ENCODE measurements at regions not wholly inside any gene's neighbourhood (a gene's known extent, or its start where the extent isn't known, plus 50 kb on each side); places are given as distances from the start of the nearest gene placed in this dataset.

- no peak overlapping the region for H3K4me3 ChIP-seq (ENCODE audit: low read depth, low read length)
- TF ChIP-seq POLR2A (IDR thresholded peaks at IDR 0.05; ENCODE audit: extremely low read depth, insufficient read length) = no peak
- TF ChIP-seq CTCF (IDR thresholded peaks at IDR 0.05; ENCODE audit: low read depth, low read length) = no peak
- TF ChIP-seq, protein P1, sequence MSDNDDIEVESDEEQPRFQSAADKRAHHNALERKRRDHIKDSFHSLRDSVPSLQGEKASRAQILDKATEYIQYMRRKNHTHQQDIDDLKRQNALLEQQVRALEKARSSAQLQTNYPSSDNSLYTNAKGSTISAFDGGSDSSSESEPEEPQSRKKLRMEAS (IDR thresholded peaks at IDR 0.05; ENCODE audit: low read depth, low read length) = no peak
- TF ChIP-seq MYC (IDR thresholded peaks at IDR 0.05; ENCODE audit: low read depth, low read length) = no peak
- DNase-seq (ENCODE audit: low read depth) = no peak
These were observed 1091.1 kb upstream of the GJE1 start for GRCh38 chr6:141041596-141042087.

DNA sequence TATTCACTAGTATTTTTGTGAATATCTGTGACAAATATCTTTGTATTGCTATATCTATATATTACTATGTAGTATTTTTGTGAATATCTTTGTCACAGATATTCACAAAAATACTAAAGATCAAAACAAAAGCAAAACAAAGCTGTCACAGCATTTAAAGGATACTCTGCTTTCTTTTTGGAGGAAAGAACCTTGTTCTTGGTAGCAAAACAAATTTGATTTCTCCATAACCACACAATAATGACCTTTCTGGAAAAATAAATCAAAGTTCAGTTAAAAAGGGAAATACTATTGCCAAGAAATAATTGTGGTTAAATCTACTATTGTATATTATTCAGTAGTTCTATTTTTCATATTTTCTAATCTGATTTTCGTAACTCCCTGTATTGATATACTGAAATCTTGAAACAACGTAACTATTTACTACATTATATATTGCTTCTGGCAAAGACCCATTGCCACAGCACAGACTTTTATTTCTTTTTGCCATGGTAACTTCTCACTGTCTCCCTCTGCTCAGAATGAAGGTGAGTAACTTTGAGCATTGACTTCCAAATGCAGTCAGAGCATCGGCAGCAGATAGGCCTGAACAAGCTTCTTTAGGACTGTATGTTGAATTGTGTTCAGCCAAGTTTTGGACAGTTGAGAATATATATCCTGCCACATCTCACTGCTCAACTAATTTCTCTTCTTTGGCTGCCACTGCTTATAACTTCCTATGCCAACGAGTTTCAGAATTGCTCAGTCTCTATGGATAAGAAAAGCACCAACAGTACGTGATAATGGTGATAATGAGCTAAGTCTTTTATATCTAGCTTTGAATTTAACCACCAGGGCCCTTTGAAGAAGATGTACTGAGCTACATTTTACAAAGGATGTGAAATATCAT, 1097.2 kb upstream of the GJE1 start:
- no peak for TF ChIP-seq POLR2A (IDR thresholded peaks at IDR 0.05; ENCODE audit: extremely low read depth, insufficient read length)
- no peak for TF ChIP-seq MYC (IDR thresholded peaks at IDR 0.05; ENCODE audit: low read depth, low read length)
- TF ChIP-seq CTCF (IDR thresholded peaks at IDR 0.05; ENCODE audit: low read depth, low read length) = no peak
- TF ChIP-seq, protein P1 (IDR thresholded peaks at IDR 0.05; ENCODE audit: low read depth, low read length) = no peak
- H3K4me3 ChIP-seq (ENCODE audit: low read depth, low read length) = no peak overlapping the region
- no peak for DNase-seq (ENCODE audit: low read depth)

GRCh38 chr6:141033101-141033500, 1099.6 kb upstream of the GJE1 start:
- TF ChIP-seq, protein P1 (IDR thresholded peaks at IDR 0.05; ENCODE audit: low read depth, low read length) = no peak
- TF ChIP-seq CTCF (IDR thresholded peaks at IDR 0.05; ENCODE audit: low read depth, low read length) (no peak), MYC (IDR thresholded peaks at IDR 0.05; ENCODE audit: low read depth, low read length) (no peak), POLR2A (IDR thresholded peaks at IDR 0.05; ENCODE audit: extremely low read depth, insufficient read length) (no peak)
- H3K4me3 ChIP-seq (ENCODE audit: low read depth, low read length) = no peak overlapping the region
- DNase-seq (ENCODE audit: low read depth) = no peak

- no peak for DNase-seq (ENCODE audit: low read depth)
- no peak overlapping the region for H3K4me3 ChIP-seq (ENCODE audit: low read depth, low read length)
- TF ChIP-seq CTCF (IDR thresholded peaks at IDR 0.05; ENCODE audit: low read depth, low read length) = no peak
- no peak for TF ChIP-seq MYC (IDR thresholded peaks at IDR 0.05; ENCODE audit: low read depth, low read length)
- TF ChIP-seq, protein P1 (IDR thresholded peaks at IDR 0.05; ENCODE audit: low read depth, low read length) = no peak
- no peak for TF ChIP-seq POLR2A (IDR thresholded peaks at IDR 0.05; ENCODE audit: extremely low read depth, insufficient read length)
These were observed 1102.8 kb upstream of the GJE1 start for GRCh38 chr6:141029908-141030307.

GRCh38 chr6:141028791-141029280, 1103.9 kb upstream of the GJE1 start:
- no peak for DNase-seq (ENCODE audit: low read depth)
- TF ChIP-seq MYC (IDR thresholded peaks at IDR 0.05; ENCODE audit: low read depth, low read length) (no peak), POLR2A (IDR thresholded peaks at IDR 0.05; ENCODE audit: extremely low read depth, insufficient read length) (no peak), CTCF (IDR thresholded peaks at IDR 0.05; ENCODE audit: low read depth, low read length) (no peak)
- TF ChIP-seq, protein P1 (IDR thresholded peaks at IDR 0.05; ENCODE audit: low read depth, low read length) = no peak
- H3K4me3 ChIP-seq (ENCODE audit: low read depth, low read length) = no peak overlapping the region
